Esophagus muscularis mucosa (tissue), 4 donors: ENCODE measurements at regions not wholly inside any gene's neighbourhood (a gene's known extent, or its start where the extent isn't known, plus 50 kb on each side); places are given as distances from the start of the nearest gene placed in this dataset.

Source experiments
- CTCF ChIP-seq, 3 experiments: fragments of 200-600 bp in 2 of 3; fragments of 450-650 bp in 1 of 3; sonication (generic) in 2 of 3; IDR thresholded peaks; one replicate each; pipeline ENCODE4 v1.5.1; 2017 to 2019; ENCODE audit warnings: antibody characterized with exemption in 3 of 3, mild to moderate bottlenecking in 2 of 3, moderate library complexity in 1 of 3
- EP300 ChIP-seq: sonication (generic); formaldehyde crosslinking; IDR thresholded peaks from one replicate; pipeline ENCODE4 v1.6.1; 2017; ENCODE audit warnings: antibody characterized with exemption
- POLR2AphosphoS5 ChIP-seq, 2 donors: sonication (generic); formaldehyde crosslinking; IDR thresholded peaks; one replicate each; pipeline ENCODE4 v1.6.1; 2017; ENCODE audit warnings: antibody characterized with exemption in 2 of 2

GRCh38 chr4:104020641-104021040 is 300.9 kb upstream of the TACR3 start:
- no peak for TF ChIP-seq CTCF (IDR thresholded peaks at IDR 0.05)
- TF ChIP-seq POLR2AphosphoS5 (IDR thresholded peaks at IDR 0.05) = no peak
- TF ChIP-seq EP300 = no peak
